ENCODE measurements at regions not wholly inside any gene's neighbourhood (a gene's known extent, or its start where the extent isn't known, plus 50 kb on each side); places are given as distances from the start of the nearest gene placed in this dataset.

GRCh38 chr21:23480591-23481270 is 2126.6 kb downstream of the MRPL39 start:
- no peaks in the 10 kb centered on the region for H3K27me3 ChIP-seq (ENCODE audit: insufficient read depth, low read length, poor library complexity, severe bottlenecking)
- H3K9me3 ChIP-seq (ENCODE audit: insufficient read depth, low read depth, low read length) = no peaks in the 10 kb centered on the region
- H3K4me3 ChIP-seq (ENCODE audit: low read length, poor library complexity, severe bottlenecking) = no peak overlapping the region
- no peak overlapping the region for H3K4me2 ChIP-seq (ENCODE audit: low read depth, low read length, poor library complexity, severe bottlenecking)
- no peaks in the 10 kb centered on the region for H4K20me1 ChIP-seq (ENCODE audit: insufficient read depth, low read length, poor library complexity, severe bottlenecking)
- H3K4me1 ChIP-seq (ENCODE audit: insufficient read depth, low read length, poor library complexity, severe bottlenecking) = no peaks in the 10 kb centered on the region
- no peak overlapping the region for H2AFZ ChIP-seq (ENCODE audit: low read length)
- H3K9ac ChIP-seq (ENCODE audit: low read depth, low read length, poor library complexity, severe bottlenecking) = no peak overlapping the region
- TF ChIP-seq CTCF (conservative IDR thresholded peaks at IDR 0.05; ENCODE audit: low read length) (no peak), EZH2phosphoT487 (IDR thresholded peaks at IDR 0.05; ENCODE audit: borderline replicate concordance) (no peak)
- H3K79me2 ChIP-seq (ENCODE audit: insufficient read depth, low read length) = no peaks in the 10 kb centered on the region
- H3F3A ChIP-seq (ENCODE audit: low read depth) = no peaks in the 10 kb centered on the region
- H3K9me2 ChIP-seq (replicated peaks; ENCODE audit: low read depth, low read length) = no peaks in the 10 kb centered on the region
- no peaks in the 10 kb centered on the region for H3K36me3 ChIP-seq (ENCODE audit: insufficient read depth, low read length)

- H3K4me2 ChIP-seq (ENCODE audit: low read depth, low read length, poor library complexity, severe bottlenecking) = no peak overlapping the region
- H3K4me1 ChIP-seq (ENCODE audit: insufficient read depth, low read length, poor library complexity, severe bottlenecking) = no peaks in the 10 kb centered on the region
- H3K9ac ChIP-seq (ENCODE audit: low read depth, low read length, poor library complexity, severe bottlenecking) = no peak overlapping the region
- H4K20me1 ChIP-seq (ENCODE audit: insufficient read depth, low read length, poor library complexity, severe bottlenecking) = no peaks in the 10 kb centered on the region
- no peak overlapping the region for H2AFZ ChIP-seq (ENCODE audit: low read length)
- H3F3A ChIP-seq (ENCODE audit: low read depth) = no peaks in the 10 kb centered on the region
- TF ChIP-seq EZH2phosphoT487 (IDR thresholded peaks at IDR 0.05; ENCODE audit: borderline replicate concordance) = no peak
- TF ChIP-seq CTCF (conservative IDR thresholded peaks at IDR 0.05; ENCODE audit: low read length) = no peak
- no peak overlapping the region for H3K4me3 ChIP-seq (ENCODE audit: low read length, poor library complexity, severe bottlenecking)
- H3K27me3 ChIP-seq (ENCODE audit: insufficient read depth, low read length, poor library complexity, severe bottlenecking) = no peaks in the 10 kb centered on the region
- H3K9me3 ChIP-seq (ENCODE audit: insufficient read depth, low read depth, low read length) = no peaks in the 10 kb centered on the region
- H3K36me3 ChIP-seq (ENCODE audit: insufficient read depth, low read length) = no peaks in the 10 kb centered on the region
- H3K9me2 ChIP-seq (replicated peaks; ENCODE audit: low read depth, low read length) = no peaks in the 10 kb centered on the region
- no peaks in the 10 kb centered on the region for H3K79me2 ChIP-seq (ENCODE audit: insufficient read depth, low read length)
These were observed 2128.9 kb downstream of the MRPL39 start for GRCh38 chr21:23478381-23478780.

- TF ChIP-seq CTCF (conservative IDR thresholded peaks at IDR 0.05; ENCODE audit: low read length) (no peak), EZH2phosphoT487 (IDR thresholded peaks at IDR 0.05; ENCODE audit: borderline replicate concordance) (no peak)
- no peak overlapping the region for H3K4me2 ChIP-seq (ENCODE audit: low read depth, low read length, poor library complexity, severe bottlenecking)
- H3K36me3 ChIP-seq (ENCODE audit: insufficient read depth, low read length) = no peaks in the 10 kb centered on the region
- no peaks in the 10 kb centered on the region for H3K9me3 ChIP-seq (ENCODE audit: insufficient read depth, low read depth, low read length)
- H3F3A ChIP-seq (ENCODE audit: low read depth) = no peaks in the 10 kb centered on the region
- H3K4me1 ChIP-seq (ENCODE audit: insufficient read depth, low read length, poor library complexity, severe bottlenecking) = no peaks in the 10 kb centered on the region
- no peaks in the 10 kb centered on the region for H4K20me1 ChIP-seq (ENCODE audit: insufficient read depth, low read length, poor library complexity, severe bottlenecking)
- H3K79me2 ChIP-seq (ENCODE audit: insufficient read depth, low read length) = no peaks in the 10 kb centered on the region
- no peaks in the 10 kb centered on the region for H3K9me2 ChIP-seq (replicated peaks; ENCODE audit: low read depth, low read length)
- H3K9ac ChIP-seq (ENCODE audit: low read depth, low read length, poor library complexity, severe bottlenecking) = no peak overlapping the region
- H2AFZ ChIP-seq (ENCODE audit: low read length) = no peak overlapping the region
- no peaks in the 10 kb centered on the region for H3K27me3 ChIP-seq (ENCODE audit: insufficient read depth, low read length, poor library complexity, severe bottlenecking)
- no peak overlapping the region for H3K4me3 ChIP-seq (ENCODE audit: low read length, poor library complexity, severe bottlenecking)
These were observed 2131.7 kb downstream of the MRPL39 start for GRCh38 chr21:23475281-23476219.

Data from Loucy (cell line).